GM10266 (cell line): ENCODE measurements at regions not wholly inside any gene's neighbourhood (a gene's known extent, or its start where the extent isn't known, plus 50 kb on each side); places are given as distances from the start of the nearest gene placed in this dataset.

ENCODE experiments used
- DNase-seq: peaks from one replicate; pipeline ENCODE4 v3.0.0; 2012; ENCODE audit errors: extremely low spot score
- TF ChIP-seq, protein P1 (sequence below): IDR thresholded peaks from 2 replicates; pipeline ENCODE4 v1.5.1; 2012; ENCODE audit warnings: mild to moderate bottlenecking, low read depth; ENCODE audit not compliant: control insufficient read depth, insufficient read depth; ENCODE audit errors: missing control alignments

DNA sequence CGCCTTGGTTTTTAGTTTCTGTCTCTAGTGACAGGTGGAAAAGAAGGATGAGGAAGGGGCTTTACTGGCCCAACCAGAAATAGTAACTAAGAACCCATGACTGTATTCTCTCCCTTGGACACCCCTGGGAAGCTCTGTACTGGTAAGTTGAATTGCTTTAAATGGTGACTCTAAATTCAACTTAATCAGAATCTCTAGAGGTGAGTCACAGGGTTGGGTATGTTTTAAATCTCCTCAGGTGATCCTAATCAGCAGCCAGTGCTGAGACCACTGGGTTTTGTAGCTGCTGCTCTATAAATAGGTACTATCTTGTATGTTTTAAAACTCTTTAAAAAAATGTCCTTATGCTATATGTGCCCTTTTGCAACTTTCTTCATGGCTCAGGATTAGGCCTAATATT lies 314.0 kb upstream of the ECI2 start:
- TF ChIP-seq, protein P1, sequence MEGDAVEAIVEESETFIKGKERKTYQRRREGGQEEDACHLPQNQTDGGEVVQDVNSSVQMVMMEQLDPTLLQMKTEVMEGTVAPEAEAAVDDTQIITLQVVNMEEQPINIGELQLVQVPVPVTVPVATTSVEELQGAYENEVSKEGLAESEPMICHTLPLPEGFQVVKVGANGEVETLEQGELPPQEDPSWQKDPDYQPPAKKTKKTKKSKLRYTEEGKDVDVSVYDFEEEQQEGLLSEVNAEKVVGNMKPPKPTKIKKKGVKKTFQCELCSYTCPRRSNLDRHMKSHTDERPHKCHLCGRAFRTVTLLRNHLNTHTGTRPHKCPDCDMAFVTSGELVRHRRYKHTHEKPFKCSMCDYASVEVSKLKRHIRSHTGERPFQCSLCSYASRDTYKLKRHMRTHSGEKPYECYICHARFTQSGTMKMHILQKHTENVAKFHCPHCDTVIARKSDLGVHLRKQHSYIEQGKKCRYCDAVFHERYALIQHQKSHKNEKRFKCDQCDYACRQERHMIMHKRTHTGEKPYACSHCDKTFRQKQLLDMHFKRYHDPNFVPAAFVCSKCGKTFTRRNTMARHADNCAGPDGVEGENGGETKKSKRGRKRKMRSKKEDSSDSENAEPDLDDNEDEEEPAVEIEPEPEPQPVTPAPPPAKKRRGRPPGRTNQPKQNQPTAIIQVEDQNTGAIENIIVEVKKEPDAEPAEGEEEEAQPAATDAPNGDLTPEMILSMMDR: no peak
- DNase-seq: no peak

GRCh38 chr6:4448841-4449240 lies 313.5 kb upstream of the ECI2 start:
- no peak for DNase-seq

GRCh38 chr6:4447639-4448330 lies 312.4 kb upstream of the ECI2 start:
- TF ChIP-seq, protein P1: no peak
- no peak for DNase-seq

More at GRCh38 chr6:4448841-4449240, 313.5 kb upstream of the ECI2 start:
- TF ChIP-seq, protein P1: no peak

GRCh38 chr6:4446982-4447381 lies 311.6 kb upstream of the ECI2 start:
- no peak for DNase-seq

GRCh38 chr6:4441981-4442434 lies 306.6 kb upstream of the ECI2 start:
- TF ChIP-seq, protein P1: no peak
- DNase-seq: no peak

More at GRCh38 chr6:4446982-4447381, 311.6 kb upstream of the ECI2 start:
- TF ChIP-seq, protein P1: no peak

DNA sequence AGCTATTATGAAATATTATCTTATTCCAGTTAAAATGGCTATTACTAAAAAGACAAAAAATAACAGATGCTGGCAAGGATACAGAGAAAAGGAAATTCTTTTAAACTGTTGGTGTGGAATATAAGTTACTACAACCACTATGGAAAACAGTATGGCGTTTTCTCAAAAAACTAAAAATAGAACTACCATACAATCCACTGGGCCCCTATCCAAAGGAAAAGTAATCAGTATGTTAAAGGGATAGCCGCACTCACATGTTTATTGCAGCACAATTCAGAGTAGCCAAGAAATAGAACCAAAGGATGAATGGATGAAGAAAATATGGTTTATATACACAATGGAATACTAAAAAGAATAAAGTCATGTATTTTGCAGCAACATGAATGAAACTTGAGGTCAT lies 303.8 kb upstream of the ECI2 start:
- TF ChIP-seq, protein P1: no peak
- no peak for DNase-seq

- DNase-seq: no peak
- TF ChIP-seq, protein P1: no peak
Measured at GRCh38 chr6:4437342-4437741, 302.0 kb upstream of the ECI2 start.
